ENCODE measurements at regions not wholly inside any gene's neighbourhood (a gene's known extent, or its start where the extent isn't known, plus 50 kb on each side); places are given as distances from the start of the nearest gene placed in this dataset.

DNA sequence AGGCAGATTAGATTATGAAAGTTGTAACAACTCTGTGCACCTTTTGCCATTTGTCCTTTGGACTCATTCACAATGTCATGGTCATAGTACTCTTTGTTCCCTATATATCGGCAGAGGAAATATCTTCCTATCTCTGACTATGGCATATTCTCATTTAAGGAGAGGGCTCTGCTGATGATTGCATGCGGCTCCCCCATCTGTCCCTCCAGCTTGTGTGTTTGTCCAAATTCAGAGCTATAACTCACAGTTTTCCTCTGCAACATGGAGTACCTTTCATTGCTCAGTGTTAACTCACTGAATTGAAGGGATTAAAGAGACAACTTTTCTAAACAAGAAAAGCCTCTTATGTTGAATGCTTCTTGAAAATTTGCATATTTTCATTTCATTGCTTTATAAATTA is 145.5 kb downstream of the OTUD1 start:
- no peak for TF ChIP-seq EZH2 (IDR thresholded peaks at IDR 0.05; ENCODE audit: low read length, unreplicated experiment)
- TF ChIP-seq, protein P1, sequence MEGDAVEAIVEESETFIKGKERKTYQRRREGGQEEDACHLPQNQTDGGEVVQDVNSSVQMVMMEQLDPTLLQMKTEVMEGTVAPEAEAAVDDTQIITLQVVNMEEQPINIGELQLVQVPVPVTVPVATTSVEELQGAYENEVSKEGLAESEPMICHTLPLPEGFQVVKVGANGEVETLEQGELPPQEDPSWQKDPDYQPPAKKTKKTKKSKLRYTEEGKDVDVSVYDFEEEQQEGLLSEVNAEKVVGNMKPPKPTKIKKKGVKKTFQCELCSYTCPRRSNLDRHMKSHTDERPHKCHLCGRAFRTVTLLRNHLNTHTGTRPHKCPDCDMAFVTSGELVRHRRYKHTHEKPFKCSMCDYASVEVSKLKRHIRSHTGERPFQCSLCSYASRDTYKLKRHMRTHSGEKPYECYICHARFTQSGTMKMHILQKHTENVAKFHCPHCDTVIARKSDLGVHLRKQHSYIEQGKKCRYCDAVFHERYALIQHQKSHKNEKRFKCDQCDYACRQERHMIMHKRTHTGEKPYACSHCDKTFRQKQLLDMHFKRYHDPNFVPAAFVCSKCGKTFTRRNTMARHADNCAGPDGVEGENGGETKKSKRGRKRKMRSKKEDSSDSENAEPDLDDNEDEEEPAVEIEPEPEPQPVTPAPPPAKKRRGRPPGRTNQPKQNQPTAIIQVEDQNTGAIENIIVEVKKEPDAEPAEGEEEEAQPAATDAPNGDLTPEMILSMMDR (conservative IDR thresholded peaks at IDR 0.05; ENCODE audit: low read depth, low read length): no peak
- TF ChIP-seq EZH2phosphoT487 (IDR thresholded peaks at IDR 0.05; ENCODE audit: borderline replicate concordance, low read length): no peak
